Liver (tissue), 3 donors: ENCODE measurements at regions not wholly inside any gene's neighbourhood (a gene's known extent, or its start where the extent isn't known, plus 50 kb on each side); places are given as distances from the start of the nearest gene placed in this dataset.

Experiments used
- EGR1 ChIP-seq, 2 donors: IDR thresholded peaks; 2 replicates each; pipeline ENCODE4 v1.6.1; 2016 to 2018; ENCODE audit warnings: antibody characterized with exemption in 2 of 2, low read depth in 2 of 2
- GABPA ChIP-seq, 2 donors: IDR thresholded peaks in 1 of 2; conservative IDR thresholded peaks in 1 of 2; 2 replicates each; pipeline ENCODE4 v1.6.1; 2016; ENCODE audit warnings: antibody characterized with exemption in 2 of 2, mild to moderate bottlenecking in 1 of 2, moderate library complexity in 1 of 2
- RAD21 ChIP-seq, 2 donors: IDR thresholded peaks; 2 replicates each; pipeline ENCODE4 v1.6.1; 2016; ENCODE audit warnings: antibody characterized with exemption in 2 of 2, mild to moderate bottlenecking in 2 of 2
- TF ChIP-seq, protein P1 (sequence below): fragments of 150-350 bp; IDR thresholded peaks from 2 replicates; pipeline ENCODE4 v1.5.1; 2017; ENCODE audit warnings: improper control_type of control experiment, low read depth, low read length; ENCODE audit not compliant: missing input control
- TF ChIP-seq, protein P2 (sequence below): IDR thresholded peaks from 2 replicates; pipeline ENCODE4 v1.6.1; 2016; ENCODE audit warnings: antibody characterized with exemption
- donor health status: healthy.
- donor health status: healthy.

DNA sequence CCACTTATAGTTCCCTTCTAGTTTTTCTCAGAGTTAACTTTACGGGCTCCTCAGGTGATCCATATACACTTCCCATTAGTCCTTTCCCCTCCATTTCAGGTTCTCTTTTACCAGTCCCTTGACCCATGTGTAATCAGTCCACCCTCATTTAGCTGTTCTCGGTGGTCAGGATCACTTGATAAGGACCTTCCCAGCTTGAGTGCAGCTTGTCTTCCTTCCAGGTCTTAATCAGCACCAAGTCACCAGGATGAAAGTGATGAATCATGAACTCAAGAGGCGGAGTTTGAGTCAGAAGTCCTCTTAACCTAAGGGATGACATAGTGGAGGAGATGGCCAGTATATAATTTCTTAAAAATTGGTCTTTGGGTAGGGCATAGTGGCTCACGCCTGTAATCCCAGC lies 63.1 kb upstream of the CNTNAP2 start:
- TF ChIP-seq, protein P1, sequence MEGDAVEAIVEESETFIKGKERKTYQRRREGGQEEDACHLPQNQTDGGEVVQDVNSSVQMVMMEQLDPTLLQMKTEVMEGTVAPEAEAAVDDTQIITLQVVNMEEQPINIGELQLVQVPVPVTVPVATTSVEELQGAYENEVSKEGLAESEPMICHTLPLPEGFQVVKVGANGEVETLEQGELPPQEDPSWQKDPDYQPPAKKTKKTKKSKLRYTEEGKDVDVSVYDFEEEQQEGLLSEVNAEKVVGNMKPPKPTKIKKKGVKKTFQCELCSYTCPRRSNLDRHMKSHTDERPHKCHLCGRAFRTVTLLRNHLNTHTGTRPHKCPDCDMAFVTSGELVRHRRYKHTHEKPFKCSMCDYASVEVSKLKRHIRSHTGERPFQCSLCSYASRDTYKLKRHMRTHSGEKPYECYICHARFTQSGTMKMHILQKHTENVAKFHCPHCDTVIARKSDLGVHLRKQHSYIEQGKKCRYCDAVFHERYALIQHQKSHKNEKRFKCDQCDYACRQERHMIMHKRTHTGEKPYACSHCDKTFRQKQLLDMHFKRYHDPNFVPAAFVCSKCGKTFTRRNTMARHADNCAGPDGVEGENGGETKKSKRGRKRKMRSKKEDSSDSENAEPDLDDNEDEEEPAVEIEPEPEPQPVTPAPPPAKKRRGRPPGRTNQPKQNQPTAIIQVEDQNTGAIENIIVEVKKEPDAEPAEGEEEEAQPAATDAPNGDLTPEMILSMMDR, result no peak
- TF ChIP-seq EGR1 (IDR thresholded peaks at IDR 0.05; ENCODE audit: low read depth in 2 of 2), result no peak
- TF ChIP-seq GABPA (IDR thresholded peaks at IDR 0.05 in 1 of 2, conservative IDR thresholded peaks at IDR 0.05 in 1 of 2), result no peak
- TF ChIP-seq, protein P2, sequence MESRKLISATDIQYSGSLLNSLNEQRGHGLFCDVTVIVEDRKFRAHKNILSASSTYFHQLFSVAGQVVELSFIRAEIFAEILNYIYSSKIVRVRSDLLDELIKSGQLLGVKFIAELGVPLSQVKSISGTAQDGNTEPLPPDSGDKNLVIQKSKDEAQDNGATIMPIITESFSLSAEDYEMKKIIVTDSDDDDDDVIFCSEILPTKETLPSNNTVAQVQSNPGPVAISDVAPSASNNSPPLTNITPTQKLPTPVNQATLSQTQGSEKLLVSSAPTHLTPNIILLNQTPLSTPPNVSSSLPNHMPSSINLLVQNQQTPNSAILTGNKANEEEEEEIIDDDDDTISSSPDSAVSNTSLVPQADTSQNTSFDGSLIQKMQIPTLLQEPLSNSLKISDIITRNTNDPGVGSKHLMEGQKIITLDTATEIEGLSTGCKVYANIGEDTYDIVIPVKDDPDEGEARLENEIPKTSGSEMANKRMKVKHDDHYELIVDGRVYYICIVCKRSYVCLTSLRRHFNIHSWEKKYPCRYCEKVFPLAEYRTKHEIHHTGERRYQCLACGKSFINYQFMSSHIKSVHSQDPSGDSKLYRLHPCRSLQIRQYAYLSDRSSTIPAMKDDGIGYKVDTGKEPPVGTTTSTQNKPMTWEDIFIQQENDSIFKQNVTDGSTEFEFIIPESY, result no peak
- no peak for TF ChIP-seq RAD21 (IDR thresholded peaks at IDR 0.05)
